Ovary (tissue), 3 donors: ENCODE measurements at regions not wholly inside any gene's neighbourhood (a gene's known extent, or its start where the extent isn't known, plus 50 kb on each side); places are given as distances from the start of the nearest gene placed in this dataset.

Source experiments
- POLR2A ChIP-seq: fragments of 450-650 bp; IDR thresholded peaks from one replicate; pipeline ENCODE4 v1.6.1; 2017; ENCODE audit warnings: antibody characterized with exemption, mild to moderate bottlenecking, moderate library complexity
- TF ChIP-seq, protein P1 (sequence below), 3 donors: fragments of 450-650 bp in 2 of 3; fragments of 200-600 bp in 1 of 3; IDR thresholded peaks; one replicate each; pipeline versions ENCODE4 v1.5.1 to v1.8.0; 2016 to 2022; ENCODE audit warnings: antibody characterized with exemption in 3 of 3, mild to moderate bottlenecking in 1 of 3
- donor health status: DM: no; HTN: no; CAD: no.

GRCh38 chr1:193533853-193534252 lies 347.4 kb upstream of the B3GALT2 start:
- no peak for TF ChIP-seq POLR2A
- TF ChIP-seq, protein P1, sequence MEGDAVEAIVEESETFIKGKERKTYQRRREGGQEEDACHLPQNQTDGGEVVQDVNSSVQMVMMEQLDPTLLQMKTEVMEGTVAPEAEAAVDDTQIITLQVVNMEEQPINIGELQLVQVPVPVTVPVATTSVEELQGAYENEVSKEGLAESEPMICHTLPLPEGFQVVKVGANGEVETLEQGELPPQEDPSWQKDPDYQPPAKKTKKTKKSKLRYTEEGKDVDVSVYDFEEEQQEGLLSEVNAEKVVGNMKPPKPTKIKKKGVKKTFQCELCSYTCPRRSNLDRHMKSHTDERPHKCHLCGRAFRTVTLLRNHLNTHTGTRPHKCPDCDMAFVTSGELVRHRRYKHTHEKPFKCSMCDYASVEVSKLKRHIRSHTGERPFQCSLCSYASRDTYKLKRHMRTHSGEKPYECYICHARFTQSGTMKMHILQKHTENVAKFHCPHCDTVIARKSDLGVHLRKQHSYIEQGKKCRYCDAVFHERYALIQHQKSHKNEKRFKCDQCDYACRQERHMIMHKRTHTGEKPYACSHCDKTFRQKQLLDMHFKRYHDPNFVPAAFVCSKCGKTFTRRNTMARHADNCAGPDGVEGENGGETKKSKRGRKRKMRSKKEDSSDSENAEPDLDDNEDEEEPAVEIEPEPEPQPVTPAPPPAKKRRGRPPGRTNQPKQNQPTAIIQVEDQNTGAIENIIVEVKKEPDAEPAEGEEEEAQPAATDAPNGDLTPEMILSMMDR (IDR thresholded peaks at IDR 0.05), result no peak
